SK-N-SH (cell line): ENCODE measurements at regions not wholly inside any gene's neighbourhood (a gene's known extent, or its start where the extent isn't known, plus 50 kb on each side); places are given as distances from the start of the nearest gene placed in this dataset.

Experiments used
- EP300 ChIP-seq, 2 experiments: IDR thresholded peaks; 2 replicates each; pipeline versions ENCODE4 v1.4.0 to v1.6.1; 2012; ENCODE audit warnings: borderline replicate concordance in 1 of 2, low read depth in 1 of 2, low read length in 1 of 2
- FOXJ3 ChIP-seq: sonication (generic); formaldehyde crosslinking; IDR thresholded peaks from 2 replicates; pipeline ENCODE4 v1.5.1; 2020; ENCODE audit warnings: mild to moderate bottlenecking, missing genetic modification reagents
- JUND ChIP-seq: IDR thresholded peaks from 2 replicates; pipeline ENCODE4 v1.4.0; 2012
- REST ChIP-seq: IDR thresholded peaks from 2 replicates; pipeline ENCODE4 v1.6.1; 2012; ENCODE audit warnings: mild to moderate bottlenecking, low read depth, low read length, moderate library complexity
- TAF1 ChIP-seq: IDR thresholded peaks from 2 replicates; pipeline ENCODE4 v1.6.1; 2012; ENCODE audit warnings: low read depth, mild to moderate bottlenecking, low read length, moderate library complexity, borderline replicate concordance

GRCh38 chr22:48082284-48082683 is 1319.8 kb downstream of the TBC1D22A start:
- TF ChIP-seq JUND (no peak), TAF1 (no peak), REST (no peak), EP300 (IDR thresholded peaks at IDR 0.05; ENCODE audit: borderline replicate concordance in 1 of 2, low read depth in 1 of 2, low read length in 1 of 2) (no peak), FOXJ3 (CRISPR knock-in tag) (no peak)
